HCT116 (cell line): ENCODE measurements at regions not wholly inside any gene's neighbourhood (a gene's known extent, or its start where the extent isn't known, plus 50 kb on each side); places are given as distances from the start of the nearest gene placed in this dataset.

ENCODE experiments used
- ATAC-seq: fragments of 200-7000 bp; cut with Tn5 transposase; 2 replicates; pipeline ENCODE4 v1.9.1; 2020; ENCODE audit warnings: mild to moderate bottlenecking, moderate library complexity
- BruUV-seq: library from RNA; stranded (reverse); fragments of 400-500 nt; replicated peaks from 2 replicates; lab custom pipeline; 2021; lab: Mats Ljungman, UMichigan
- CTCF ChIA-PET: fragments of 300-600 bp; sonication (Branson Sonifier 250); formaldehyde crosslinking; loops from one replicate; lab custom pipeline; 2021; ENCODE audit warnings: antibody characterized with exemption; lab: Charles Lee
- POLR2A ChIA-PET: fragments of 300-600, 350-600 bp; sonication (Branson Sonifier 250); formaldehyde crosslinking; loops from one replicate; lab custom pipeline; 2021; ENCODE audit warnings: antibody characterized with exemption; lab: Charles Lee
- RAD21 ChIA-PET, 2 experiments: fragments of 300-600 bp; sonication (Branson Sonifier 250); formaldehyde crosslinking; loops; one replicate each; lab custom pipeline; 2023; ENCODE audit warnings: low total read pairs in 2 of 2; ENCODE audit not compliant: uncharacterized antibody in 2 of 2, unreplicated experiment in 2 of 2, low non-redundant PET in 1 of 2; lab: Charles Lee
- DNase-seq: peaks from one replicate; pipeline ENCODE4 v3.0.0-alpha.2; 2010; ENCODE audit warnings: low read depth, low spot score
- H2AFZ ChIP-seq: fragments of 200-600 bp; shearing (Covaris generic), sonication (generic); 2 replicates; pipeline ENCODE4 v1.6.1; 2017; ENCODE audit warnings: low read depth, mixed run types, mixed read lengths, antibody characterized with exemption, low read length; ENCODE audit not compliant: poor library complexity, severe bottlenecking
- H3K27ac ChIP-seq: 2 replicates; pipeline ENCODE4 v1.5.1; 2012; ENCODE audit warnings: low read depth, low read length
- H3K27me3 ChIP-seq: fragments of 200-600 bp; sonication (generic); 2 replicates; pipeline ENCODE4 v1.6.1; 2016; ENCODE audit warnings: mixed run types, low read length, mixed read lengths; ENCODE audit not compliant: insufficient read depth
- H3K36me3 ChIP-seq, 2 experiments: fragments of 200-500 bp in 1 of 2; fragments of 200-600 bp in 1 of 2; sonication (Bioruptor generic) in 1 of 2; sonication (generic) in 1 of 2; 2 replicates each; pipeline versions ENCODE4 v1.5.1 to v1.6.1; 2014 to 2016; ENCODE audit warnings: low read length in 2 of 2, inconsistent platforms in 1 of 2, mixed read lengths in 1 of 2, mixed run types in 1 of 2; ENCODE audit not compliant: insufficient read depth in 2 of 2, control insufficient read depth in 1 of 2
- H3K4me1 ChIP-seq, 2 experiments: fragments of 200-600 bp in 1 of 2; sonication (generic) in 1 of 2; 2 replicates each; pipeline versions ENCODE4 v1.5.1 to v1.6.1; 2012 to 2017; ENCODE audit warnings: low read length in 2 of 2, inconsistent platforms in 1 of 2, mild to moderate bottlenecking in 1 of 2, mixed read lengths in 1 of 2, mixed run types in 1 of 2, moderate library complexity in 1 of 2; ENCODE audit not compliant: insufficient read depth in 2 of 2, control insufficient read depth in 1 of 2
- H3K4me2 ChIP-seq: fragments of 200-600 bp; sonication (generic); 2 replicates; pipeline ENCODE4 v1.6.1; 2017; ENCODE audit warnings: mixed run types, low read length, mixed read lengths
- H3K4me3 ChIP-seq, 2 experiments: fragments of 200-600 bp in 1 of 2; sonication (generic) in 1 of 2; replicated peaks in 1 of 2; 2 replicates each; pipeline ENCODE4 v1.5.1; 2011 to 2016; ENCODE audit warnings: low read length in 2 of 2, control low read depth in 1 of 2, low read depth in 1 of 2, mild to moderate bottlenecking in 1 of 2, mixed read lengths in 1 of 2, mixed run types in 1 of 2
- H3K79me2 ChIP-seq: fragments of 200-600 bp; sonication (generic); 2 replicates; pipeline ENCODE4 v1.6.1; 2017; ENCODE audit warnings: mild to moderate bottlenecking, mixed run types, low read length, moderate library complexity, mixed read lengths; ENCODE audit not compliant: insufficient read depth
- H3K9ac ChIP-seq: fragments of 200-600 bp; sonication (generic); 2 replicates; pipeline ENCODE4 v1.6.1; 2016; ENCODE audit warnings: low read length, mixed read lengths
- H3K9me2 ChIP-seq: fragments of 200-600 bp; sonication (generic), shearing (Covaris generic); 2 replicates; pipeline ENCODE4 v1.6.1; 2017; ENCODE audit warnings: mixed run types, mild to moderate bottlenecking, moderate library complexity; ENCODE audit not compliant: insufficient read depth
- H3K9me3 ChIP-seq, 2 experiments: fragments of 200-500 bp in 1 of 2; fragments of 200-600 bp in 1 of 2; sonication (Bioruptor generic) in 1 of 2; sonication (generic) in 1 of 2; 2 replicates each; pipeline ENCODE4 v1.6.1; 2014 to 2017; ENCODE audit warnings: low read length in 2 of 2, mixed read lengths in 2 of 2, inconsistent platforms in 1 of 2, low read depth in 1 of 2, mild to moderate bottlenecking in 1 of 2, mixed run types in 1 of 2, moderate library complexity in 1 of 2; ENCODE audit not compliant: control insufficient read depth in 1 of 2, insufficient read depth in 1 of 2
- H4K20me1 ChIP-seq: fragments of 200-600 bp; sonication (generic), shearing (Covaris generic); 2 replicates; pipeline ENCODE4 v1.6.1; 2017; ENCODE audit warnings: mixed run types, mild to moderate bottlenecking, moderate library complexity; ENCODE audit not compliant: insufficient read depth
- ATF3 ChIP-seq: IDR thresholded peaks from 2 replicates; pipeline ENCODE4 v1.6.1; 2012
- CBX3 ChIP-seq: IDR thresholded peaks from 2 replicates; pipeline ENCODE4 v1.6.1; 2012; ENCODE audit warnings: low read depth
- CTCF ChIP-seq, 3 experiments: fragments of 200-600 bp in 1 of 3; sonication (generic) in 1 of 3; IDR thresholded peaks in 2 of 3; conservative IDR thresholded peaks in 1 of 3; 2 replicates each; pipeline ENCODE4 v1.5.1; 2012 to 2017; ENCODE audit warnings: low read depth in 2 of 3, low read length in 2 of 3, antibody characterized with exemption in 1 of 3, borderline replicate concordance in 1 of 3, control low read depth in 1 of 3, mild to moderate bottlenecking in 1 of 3, mixed read lengths in 1 of 3, mixed run types in 1 of 3, moderate library complexity in 1 of 3; ENCODE audit not compliant: insufficient read depth in 1 of 3
- FOSL1 ChIP-seq: IDR thresholded peaks from 2 replicates; pipeline ENCODE4 v1.6.1; 2012; ENCODE audit warnings: low read depth
- JUND ChIP-seq: IDR thresholded peaks from 2 replicates; pipeline ENCODE4 v1.6.1; 2012
- MAX ChIP-seq: IDR thresholded peaks from 2 replicates; pipeline ENCODE4 v1.6.1; 2012
- POLR2A ChIP-seq: IDR thresholded peaks from 2 replicates; pipeline ENCODE4 v1.7.0; 2011; ENCODE audit warnings: borderline replicate concordance; ENCODE audit not compliant: insufficient read depth, insufficient read length; ENCODE audit errors: extremely low read depth
- POLR2AphosphoS5 ChIP-seq: IDR thresholded peaks from 2 replicates; pipeline ENCODE4 v1.6.1; 2011; ENCODE audit warnings: mild to moderate bottlenecking, low read depth, low read length, moderate library complexity
- RAD21 ChIP-seq: IDR thresholded peaks from 2 replicates; pipeline ENCODE4 v1.6.1; 2012; ENCODE audit warnings: low read depth, mild to moderate bottlenecking
- SIN3A ChIP-seq: IDR thresholded peaks from 2 replicates; pipeline ENCODE4 v1.6.1; 2012; ENCODE audit warnings: low read depth
- SP1 ChIP-seq: IDR thresholded peaks from 2 replicates; pipeline ENCODE4 v1.6.1; 2012; ENCODE audit warnings: low read depth
- SRF ChIP-seq: IDR thresholded peaks from 2 replicates; pipeline ENCODE4 v1.6.1; 2012; ENCODE audit warnings: low read depth
- YY1 ChIP-seq: IDR thresholded peaks from 2 replicates; pipeline ENCODE4 v1.6.1; 2011; ENCODE audit warnings: low read length, low read depth, moderate library complexity, mild to moderate bottlenecking; ENCODE audit not compliant: insufficient replicate concordance; ENCODE audit errors: extremely low read depth
- ZBTB33 ChIP-seq: IDR thresholded peaks from 2 replicates; pipeline ENCODE4 v1.6.1; 2011; ENCODE audit warnings: mild to moderate bottlenecking, low read length, moderate library complexity; ENCODE audit not compliant: insufficient replicate concordance; ENCODE audit errors: extremely low read depth
- ZFX ChIP-seq: fragments of 450-650 bp; IDR thresholded peaks from 2 replicates; pipeline ENCODE4 v1.6.1; 2017
- intact Hi-C: fragments of 100-400 bp; cut with micrococcal nuclease; formaldehyde crosslinking; loops from 2 replicates; pipeline ENCODE4 v1.10.0; 2022

GRCh38 chr1:73167009-73167657 lies 884.8 kb upstream of the NEGR1 start:
- intact Hi-C loops = no loop called here
- H3K27me3 ChIP-seq = no peaks in the 10 kb centered on the region
- H3K4me1 ChIP-seq = no peaks in the 10 kb centered on the region
- ChIA-PET CTCF (no interaction called here), RAD21 (no interaction called here), POLR2A (no interaction called here)
- no peak for ATAC-seq
- DNase-seq = no peak
- peaks cover 8 to 14% of the 10 kb centered on the region in 2 experiments; a peak in 3 of 4 replicates for H3K9me3 ChIP-seq
- H3K27ac ChIP-seq = no peak overlapping the region
- H2AFZ ChIP-seq = no peak overlapping the region
- BruUV-seq = no TSS peak
- H4K20me1 ChIP-seq = no peaks in the 10 kb centered on the region
- H3K9ac ChIP-seq = no peak overlapping the region
- no peak overlapping the region for H3K4me2 ChIP-seq
- no peak for TF ChIP-seq RAD21
- TF ChIP-seq CBX3 = no peak
- no peak for TF ChIP-seq POLR2A
- no peak for TF ChIP-seq FOSL1
- no peak for TF ChIP-seq MAX
- TF ChIP-seq YY1 = no peak
- no peak for TF ChIP-seq SRF
- no peak for TF ChIP-seq ZFX
- TF ChIP-seq JUND = no peak
- no peak for TF ChIP-seq POLR2AphosphoS5
- TF ChIP-seq SP1 = no peak
- TF ChIP-seq ATF3 = no peak
- no peak for TF ChIP-seq ZBTB33
- no peak for TF ChIP-seq SIN3A
- TF ChIP-seq CTCF (IDR thresholded peaks at IDR 0.05 in 2 of 3, conservative IDR thresholded peaks at IDR 0.05 in 1 of 3; ENCODE audit: borderline replicate concordance in 1 of 3, insufficient read depth in 1 of 3, low read depth in 2 of 3, low read length in 2 of 3) = no peak
- H3K4me3 ChIP-seq = no peak overlapping the region
- no peaks in the 10 kb centered on the region for H3K9me2 ChIP-seq
- no peaks in the 10 kb centered on the region for H3K36me3 ChIP-seq
- H3K79me2 ChIP-seq = no peaks in the 10 kb centered on the region
